ENCODE measurements at regions not wholly inside any gene's neighbourhood (a gene's known extent, or its start where the extent isn't known, plus 50 kb on each side); places are given as distances from the start of the nearest gene placed in this dataset.

DNA sequence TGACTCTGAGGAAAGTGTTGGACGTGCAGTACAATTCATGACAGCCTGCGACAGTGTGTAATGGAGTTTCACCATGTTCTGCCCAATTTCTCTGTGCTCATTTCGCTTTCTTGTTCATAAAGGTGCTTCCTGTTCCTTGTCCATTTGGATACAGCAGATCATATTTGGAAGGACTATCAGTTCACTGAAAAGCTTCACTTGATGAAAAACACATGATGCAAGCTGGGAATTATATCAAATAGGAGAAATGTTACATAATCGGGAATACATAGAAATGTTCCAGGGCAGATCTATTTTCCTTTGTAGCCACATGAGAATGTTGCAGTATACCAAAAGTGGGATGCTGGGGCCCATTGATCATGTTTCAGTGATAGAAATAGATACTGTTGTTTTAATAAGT, 266.3 kb upstream of the SLC14A2 start:
- no peak for TF ChIP-seq POLR2A (IDR thresholded peaks at IDR 0.05)
- no peak for TF ChIP-seq CTCF (IDR thresholded peaks at IDR 0.05 in 8 of 11, conservative IDR thresholded peaks at IDR 0.05 in 3 of 11)
- TF ChIP-seq POLR2AphosphoS5 (IDR thresholded peaks at IDR 0.05) = no peak
